ENCODE measurements at regions not wholly inside any gene's neighbourhood (a gene's known extent, or its start where the extent isn't known, plus 50 kb on each side); places are given as distances from the start of the nearest gene placed in this dataset.

- DNase-seq (ENCODE audit: low spot score), result no peak
- intact Hi-C loops (cut with DNase I), result no loop called here
Measured at GRCh38 chr2:16475986-16476567, 189.6 kb downstream of the CYRIA start.

DNA sequence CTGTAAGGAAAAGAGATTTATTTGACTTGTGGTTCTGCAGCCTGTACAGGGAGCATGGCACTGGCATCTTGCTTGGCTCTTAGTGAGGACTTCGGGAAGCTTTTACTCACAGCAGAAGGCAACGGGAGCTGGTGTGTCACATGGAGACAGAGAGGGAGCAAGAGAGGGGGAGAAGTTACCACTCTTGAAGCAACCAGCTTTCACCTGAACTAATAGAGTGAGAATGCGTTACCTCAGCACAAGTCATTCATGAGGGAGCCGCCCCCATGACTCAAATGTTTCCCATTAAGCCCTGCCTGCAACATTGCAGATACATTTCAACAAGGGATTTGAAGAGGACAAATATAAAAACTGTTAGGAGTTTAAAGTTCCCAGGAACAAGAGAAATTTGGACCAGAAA lies 190.0 kb downstream of the CYRIA start:
- no peak for DNase-seq (ENCODE audit: low spot score)
- intact Hi-C loops (cut with DNase I), result no loop called here

- intact Hi-C loops (cut with DNase I), result no loop called here
- no peak for DNase-seq (ENCODE audit: low spot score)
Measured at GRCh38 chr2:16473575-16473974, 192.1 kb downstream of the CYRIA start.

DNA sequence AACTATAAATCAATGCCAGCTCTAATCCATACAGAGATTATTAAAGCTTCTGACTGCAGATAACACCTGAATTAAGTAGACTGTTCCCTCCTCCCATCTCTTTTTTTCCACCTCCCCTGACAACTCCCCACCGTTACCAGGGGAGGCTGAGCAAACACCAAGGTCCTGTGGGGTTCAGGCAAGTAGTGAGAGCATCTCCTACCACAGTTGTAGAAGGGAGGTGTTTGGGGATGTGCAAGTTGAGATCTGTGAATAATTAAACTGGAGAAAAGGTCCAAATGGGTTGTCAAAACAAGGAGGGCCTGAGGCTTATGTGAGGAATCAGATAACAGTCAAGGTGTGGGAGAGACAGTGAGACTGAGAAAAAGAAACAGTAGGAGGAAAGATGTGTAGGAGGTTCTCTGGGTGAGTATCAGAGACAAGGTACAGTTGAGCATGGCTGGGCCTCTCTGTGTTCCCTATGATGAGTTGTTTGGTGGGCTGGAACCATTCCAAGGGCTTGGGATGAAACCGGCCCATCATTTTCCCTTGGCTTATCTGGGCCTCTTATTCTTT lies 194.6 kb downstream of the CYRIA start:
- no peak for DNase-seq (ENCODE audit: low spot score)
- intact Hi-C loops (cut with DNase I), result no loop called here

DNA sequence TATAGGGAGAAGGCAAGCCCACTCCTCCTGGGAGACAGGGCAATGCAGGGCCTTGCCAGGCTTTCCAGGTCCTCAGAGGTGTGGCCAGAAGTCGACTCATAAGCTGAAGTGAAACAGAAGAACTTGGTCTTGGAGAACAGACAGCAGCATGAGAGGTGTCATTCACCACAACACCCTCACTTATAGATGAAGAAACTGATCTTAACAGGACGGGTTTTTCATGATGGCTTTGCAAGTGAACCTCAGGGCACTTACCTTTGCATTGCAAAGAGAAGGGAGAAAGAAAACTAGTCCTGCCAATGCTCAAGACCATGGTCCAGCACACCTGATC lies 198.8 kb downstream of the CYRIA start:
- DNase-seq (ENCODE audit: low spot score), result no peak
- intact Hi-C loops (cut with DNase I), result no loop called here

DNA sequence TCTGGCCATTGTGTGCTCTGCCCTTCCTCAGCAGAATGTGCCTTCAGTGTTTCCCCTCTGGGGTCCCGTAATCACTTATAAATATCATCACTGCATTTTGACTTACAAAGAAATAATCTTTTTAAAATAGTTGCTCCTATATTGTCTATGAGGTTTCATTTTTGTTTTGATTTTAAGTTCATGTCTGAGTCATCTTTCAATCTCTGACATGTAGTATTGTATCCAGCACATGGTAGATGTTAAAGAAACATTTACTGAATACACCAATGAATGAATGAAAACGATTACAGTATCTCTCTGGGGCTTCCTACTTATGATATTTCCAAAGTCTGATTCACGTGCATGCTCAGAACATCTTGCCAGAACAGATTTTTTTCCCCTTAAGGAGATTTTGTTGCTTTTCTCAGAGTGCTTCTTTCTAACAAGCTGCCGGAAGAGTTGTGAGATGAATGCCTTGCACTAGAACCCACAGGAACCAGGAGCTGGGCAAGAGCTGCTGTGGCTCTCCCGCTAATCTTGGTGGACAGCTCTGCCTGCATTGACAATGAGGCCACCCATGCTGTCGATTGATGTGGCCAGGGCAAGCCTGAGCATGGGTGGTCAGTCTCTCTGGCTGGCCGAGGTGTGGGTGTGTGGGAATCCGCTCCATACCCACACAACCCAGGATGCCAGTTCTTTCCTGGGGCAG lies 199.4 kb downstream of the CYRIA start:
- intact Hi-C loops (cut with DNase I), result no loop called here
- no peak for DNase-seq (ENCODE audit: low spot score)

DNA sequence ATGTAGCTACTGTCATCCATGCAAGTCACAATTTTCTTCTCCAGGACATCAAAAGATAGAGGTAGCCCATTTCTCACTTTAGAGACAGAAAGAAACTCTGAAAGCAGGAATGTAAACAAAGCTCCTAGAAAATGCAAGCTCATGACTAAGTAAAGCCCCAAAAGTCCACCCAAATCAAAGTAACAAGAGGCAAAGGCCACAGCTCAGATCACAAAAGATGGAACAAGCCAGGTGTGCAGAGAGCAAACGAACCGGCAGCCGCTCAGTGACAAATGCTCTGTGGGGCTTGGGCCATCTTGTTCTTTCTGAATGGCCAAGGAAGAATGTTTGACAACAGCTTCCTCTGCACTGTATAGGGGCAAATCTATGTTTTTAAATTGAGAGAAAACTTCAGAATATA lies 201.0 kb downstream of the CYRIA start:
- DNase-seq (ENCODE audit: low spot score), result no peak
- intact Hi-C loops (cut with DNase I), result no loop called here

GRCh38 chr2:16462958-16463357 lies 202.7 kb downstream of the CYRIA start:
- no peak for DNase-seq (ENCODE audit: low spot score)
- intact Hi-C loops (cut with DNase I), result no loop called here

DNA sequence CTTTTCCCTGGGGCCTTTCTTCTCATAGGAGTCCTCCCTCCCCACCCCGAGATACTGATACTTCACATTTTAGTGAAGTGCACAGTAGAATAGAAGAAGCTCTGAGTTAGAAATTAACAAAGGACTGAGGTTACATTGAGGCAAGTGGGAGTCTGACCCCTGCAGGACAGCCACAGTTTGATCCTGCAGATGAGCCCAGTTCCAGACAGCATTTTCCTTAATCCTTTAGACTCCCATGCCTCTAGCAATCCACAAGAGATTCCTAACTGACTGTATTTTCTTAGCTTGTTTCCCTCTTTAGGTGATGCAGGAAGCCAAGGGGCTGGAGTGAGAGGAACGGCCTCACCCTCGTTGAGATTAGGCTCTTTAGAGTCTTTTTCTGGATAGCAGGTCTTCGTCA lies 204.0 kb downstream of the CYRIA start:
- intact Hi-C loops (cut with DNase I), result no loop called here
- no peak for DNase-seq (ENCODE audit: low spot score)

DNA sequence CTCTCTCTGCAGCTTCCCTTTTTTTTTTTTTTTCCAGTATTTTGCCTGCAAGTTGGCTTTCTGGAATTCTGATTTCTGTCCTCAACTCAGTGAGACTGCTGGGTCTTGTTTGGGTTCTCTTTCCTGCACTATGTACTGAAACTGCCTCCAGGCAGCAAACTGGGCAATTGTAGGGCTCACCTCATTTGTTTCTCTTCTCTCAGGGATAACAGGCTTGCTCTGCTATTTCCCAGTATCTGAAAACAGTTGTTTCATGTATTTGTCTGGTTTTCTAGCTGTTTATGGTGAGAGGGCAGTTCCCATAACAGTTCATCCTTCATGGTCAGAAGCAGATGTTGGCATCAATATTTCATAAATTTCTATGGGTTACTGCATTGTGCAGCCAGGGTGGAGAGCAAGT lies 206.0 kb downstream of the CYRIA start:
- intact Hi-C loops (cut with DNase I), result no loop called here

DNA sequence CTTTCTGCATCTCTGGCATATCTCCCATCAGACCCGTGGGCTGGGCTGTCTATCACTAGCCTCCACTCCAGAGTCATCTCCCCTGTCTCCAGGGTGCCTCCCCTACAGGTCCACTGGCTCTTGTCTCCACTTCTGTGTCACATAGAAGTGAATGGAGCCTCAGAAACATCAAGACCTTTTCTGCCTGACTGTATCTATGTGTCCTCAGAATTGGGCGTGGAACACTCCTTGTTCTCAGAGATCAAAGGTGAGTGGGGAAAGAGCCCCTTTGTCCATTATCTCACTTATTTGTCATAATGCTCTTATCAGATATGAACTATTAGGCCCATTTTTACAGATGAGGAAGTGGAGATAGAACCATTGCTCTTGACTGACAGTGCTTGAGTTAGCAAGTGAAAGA lies 211.0 kb downstream of the CYRIA start:
- intact Hi-C loops (cut with DNase I), result no loop called here
- no peak for DNase-seq (ENCODE audit: low spot score)

More for the DNA sequence above, 206.0 kb downstream of the CYRIA start:
- no peak for DNase-seq (ENCODE audit: low spot score)

GRCh38 chr2:16452123-16452522 lies 213.5 kb downstream of the CYRIA start:
- no peak for DNase-seq (ENCODE audit: low spot score)
- intact Hi-C loops (cut with DNase I), result no loop called here

DNA sequence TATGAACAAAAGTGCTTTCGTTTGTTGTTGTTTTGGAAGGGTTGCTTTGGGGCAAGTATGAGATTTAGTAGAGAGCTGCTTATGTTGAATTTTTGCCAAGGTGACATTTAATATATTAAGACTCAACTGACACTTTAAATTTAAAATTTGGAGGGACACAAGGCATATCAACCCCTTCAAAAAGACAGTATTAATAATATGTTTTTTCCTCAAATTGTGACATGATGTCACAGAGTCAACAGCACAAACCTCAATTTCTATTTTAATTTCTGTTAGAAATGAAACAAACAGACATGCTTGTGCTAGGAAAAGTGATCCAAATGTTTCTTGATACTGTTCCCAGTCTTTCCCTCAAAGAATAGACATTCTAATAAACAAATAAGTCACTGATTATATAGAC lies 218.9 kb downstream of the CYRIA start:
- no peak for DNase-seq (ENCODE audit: low spot score)
- intact Hi-C loops (cut with DNase I), result no loop called here

GRCh38 chr2:16442971-16443370 lies 222.7 kb downstream of the CYRIA start:
- no peak for DNase-seq (ENCODE audit: low spot score)
- intact Hi-C loops (cut with DNase I), result no loop called here

DNA sequence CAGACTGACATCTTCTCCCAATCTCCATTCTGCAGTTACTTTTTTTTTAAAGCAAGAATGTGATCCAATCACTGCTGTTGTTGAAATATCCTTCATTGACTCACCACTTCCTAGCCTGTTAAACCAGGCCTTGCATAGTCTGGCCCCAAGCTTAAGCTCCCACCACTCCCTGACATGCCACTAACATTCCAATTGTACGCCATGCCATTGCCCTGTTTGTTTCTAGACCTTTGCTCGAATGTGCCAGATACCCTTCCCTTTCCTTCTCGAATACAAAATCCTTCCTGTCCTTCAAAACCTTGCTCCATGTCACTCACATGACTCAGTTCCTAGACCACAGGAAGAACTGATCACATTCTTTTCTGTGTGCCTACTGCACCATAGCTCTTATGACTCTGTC lies 224.2 kb downstream of the CYRIA start:
- intact Hi-C loops (cut with DNase I), result no loop called here
- no peak for DNase-seq (ENCODE audit: low spot score)

- no peak for DNase-seq (ENCODE audit: low spot score)
- intact Hi-C loops (cut with DNase I), result no loop called here
Measured at GRCh38 chr2:16440898-16441297, 224.7 kb downstream of the CYRIA start.

- DNase-seq (ENCODE audit: low spot score), result no peak
- intact Hi-C loops (cut with DNase I), result no loop called here
Measured at GRCh38 chr2:16438613-16439321, 226.9 kb downstream of the CYRIA start.

DNA sequence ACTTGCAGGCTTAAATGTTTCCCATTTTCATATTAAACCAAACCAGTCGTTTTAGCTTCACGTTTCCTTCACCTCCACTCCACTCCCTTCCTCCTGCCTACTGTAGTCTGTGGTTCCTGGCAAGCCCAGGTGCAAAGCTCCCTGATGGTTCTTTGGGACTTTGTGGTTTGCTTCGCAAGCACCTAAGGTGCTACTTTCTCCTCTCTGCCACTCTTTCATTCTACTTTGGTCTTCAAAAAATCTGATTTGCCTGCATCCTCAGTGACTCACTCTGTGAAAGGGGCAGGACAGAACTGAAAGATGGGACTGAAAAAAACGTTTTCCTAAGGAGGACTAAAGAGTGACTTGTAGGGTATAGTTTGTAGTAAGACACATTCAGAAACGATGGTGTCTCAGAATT lies 228.4 kb downstream of the CYRIA start:
- DNase-seq (ENCODE audit: low spot score), result no peak
- intact Hi-C loops (cut with DNase I), result no loop called here

DNA sequence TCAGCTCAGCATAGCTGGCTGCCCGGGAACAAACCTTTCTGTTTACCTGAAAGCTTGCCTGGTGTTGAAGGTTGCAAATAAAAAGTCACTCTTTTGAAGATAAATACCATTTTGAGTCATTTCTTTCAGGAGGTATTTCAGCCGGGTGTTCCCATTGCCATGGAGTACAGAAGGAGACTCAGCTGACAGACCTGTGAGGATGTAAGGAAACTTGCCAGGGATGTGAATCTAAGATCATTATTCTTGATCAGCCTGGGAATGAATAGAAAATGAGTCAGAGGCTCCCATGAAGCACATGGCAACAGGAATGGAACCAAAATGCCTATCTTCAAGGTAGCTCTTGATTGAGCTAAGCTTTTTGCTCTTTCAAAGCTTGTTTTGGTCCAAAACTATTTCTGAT lies 231.2 kb downstream of the CYRIA start:
- no peak for DNase-seq (ENCODE audit: low spot score)
- intact Hi-C loops (cut with DNase I), result no loop called here

DNA sequence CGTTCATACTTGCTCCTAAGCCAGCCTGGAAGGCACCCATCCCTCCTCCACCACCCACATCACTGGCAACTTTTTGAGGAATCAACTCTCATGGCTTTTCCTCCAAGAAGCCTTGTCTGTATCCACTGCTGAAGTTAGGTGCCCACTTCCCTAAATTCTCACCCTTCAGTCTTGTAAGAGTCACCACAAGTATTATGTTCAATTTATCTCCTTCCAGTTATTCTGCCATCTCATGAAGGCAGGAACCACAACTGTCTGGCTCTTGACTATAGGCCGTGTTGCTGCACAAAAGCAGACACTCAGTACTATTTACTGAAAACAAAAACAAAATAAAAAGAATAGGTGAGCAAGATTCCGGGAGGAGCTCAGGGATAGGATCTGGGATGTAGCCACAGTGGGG lies 234.8 kb downstream of the CYRIA start:
- intact Hi-C loops (cut with DNase I), result no loop called here
- no peak for DNase-seq (ENCODE audit: low spot score)

All from cardiac septum (tissue), 1 donor.